Naive thymus-derived CD4-positive, alpha-beta T cell (primary cell): ENCODE measurements at regions not wholly inside any gene's neighbourhood (a gene's known extent, or its start where the extent isn't known, plus 50 kb on each side); places are given as distances from the start of the nearest gene placed in this dataset.

Experiments
- ATAC-seq: fragments of 150-1000 bp; cut with Tn5 transposase; 2 replicates; pipeline ENCODE4 v1.10.0; 2021; ENCODE audit warnings: mild to moderate bottlenecking, moderate library complexity
- CTCF ChIA-PET: fragments of 350-600 bp; sonication (Branson Sonifier 250); formaldehyde crosslinking; loops from one replicate; lab custom pipeline; 2021; ENCODE audit warnings: antibody characterized with exemption; lab: Charles Lee
- POLR2A ChIA-PET: fragments of 350-600 bp; sonication (Branson Sonifier 250); formaldehyde crosslinking; loops from one replicate; lab custom pipeline; 2021; ENCODE audit warnings: antibody characterized with exemption, inconsistent platforms; lab: Charles Lee
- DNase-seq, 9 donors: peaks; one replicate each; pipeline versions ENCODE4 v3.0.0 to v3.0.0-alpha.2; 2020 to 2022; ENCODE audit warnings: mixed read lengths in 1 of 9
- H3K27ac ChIP-seq: one replicate; pipeline ENCODE4 v1.7.0; 2013; ENCODE audit warnings: mild to moderate bottlenecking, low read depth, low read length, moderate library complexity
- H3K27me3 ChIP-seq, 2 donors: one replicate each; pipeline ENCODE4 v1.7.0; 2013; ENCODE audit warnings: low read length in 2 of 2, mild to moderate bottlenecking in 2 of 2, moderate library complexity in 2 of 2; ENCODE audit not compliant: control insufficient read depth in 2 of 2, insufficient read depth in 2 of 2
- H3K36me3 ChIP-seq, 3 experiments: 1 replicate in 2 of 3; 2 replicates in 1 of 3; pipeline ENCODE4 v1.7.0; 2013; ENCODE audit warnings: low read length in 3 of 3, mild to moderate bottlenecking in 3 of 3, moderate library complexity in 1 of 3; ENCODE audit not compliant: insufficient read depth in 3 of 3, control insufficient read depth in 2 of 3
- H3K4me1 ChIP-seq, 2 donors: one replicate each; pipeline ENCODE4 v1.7.0; 2013; ENCODE audit warnings: low read length in 2 of 2, mild to moderate bottlenecking in 2 of 2, moderate library complexity in 1 of 2; ENCODE audit not compliant: control insufficient read depth in 2 of 2, insufficient read depth in 2 of 2
- H3K4me3 ChIP-seq: 2 replicates; pipeline ENCODE4 v1.7.0; 2013; ENCODE audit warnings: mild to moderate bottlenecking, low read length
- H3K9me3 ChIP-seq, 3 experiments: 1 replicate in 2 of 3; 2 replicates in 1 of 3; pipeline ENCODE4 v1.7.0; 2013; ENCODE audit warnings: low read length in 3 of 3; ENCODE audit not compliant: control insufficient read depth in 2 of 3
- H3K27ac Mint-ChIP-seq, 9 donors: one replicate each; pipeline ENCODE4 v1.8.0; 2020 to 2022; ENCODE audit warnings: mixed read lengths in 9 of 9, mild to moderate bottlenecking in 8 of 9, moderate library complexity in 5 of 9, inconsistent platforms in 2 of 9
- H3K27me3 Mint-ChIP-seq, 5 donors: one replicate each; pipeline ENCODE4 v1.8.0; 2021 to 2022; ENCODE audit warnings: mixed read lengths in 5 of 5, mild to moderate bottlenecking in 1 of 5
- H3K36me3 Mint-ChIP-seq, 5 donors: one replicate each; pipeline ENCODE4 v1.8.0; 2020 to 2022; ENCODE audit warnings: mixed read lengths in 5 of 5, mild to moderate bottlenecking in 3 of 5, inconsistent platforms in 1 of 5
- H3K4me1 Mint-ChIP-seq, 7 donors: one replicate each; pipeline ENCODE4 v1.8.0; 2020 to 2022; ENCODE audit warnings: mixed read lengths in 7 of 7, mild to moderate bottlenecking in 3 of 7, inconsistent platforms in 1 of 7
- H3K4me3 Mint-ChIP-seq, 10 donors: one replicate each; pipeline ENCODE4 v1.8.0; 2020 to 2022; ENCODE audit warnings: mild to moderate bottlenecking in 10 of 10, mixed read lengths in 10 of 10, moderate library complexity in 6 of 10, inconsistent platforms in 2 of 10
- H3K9me3 Mint-ChIP-seq, 11 donors: one replicate each; pipeline ENCODE4 v1.8.0; 2020 to 2022; ENCODE audit warnings: mixed read lengths in 11 of 11, mild to moderate bottlenecking in 4 of 11, inconsistent platforms in 1 of 11, moderate library complexity in 1 of 11
- intact Hi-C, 2 donors: fragments of 100-400 bp; cut with micrococcal nuclease; formaldehyde crosslinking; loops; one replicate each; pipeline ENCODE4 v1.15.1; 2023

GRCh38 chr15:99481113-99481950 is 84.5 kb upstream of the MEF2A start:
- no peak for DNase-seq
- intact Hi-C loops, result no loop called here
- Mint-ChIP-seq H3K36me3 (peaks cover 0 to 2% (median 0%) of the 10 kb centered on the region in 5 donors), H3K9me3 (peaks cover 0 to 2% (median 0%) of the 10 kb centered on the region in 11 donors), H3K27ac (peak overlapping the region in 2 of 9 donors; percentile 49 to 54), H3K4me3 (no peak overlapping the region), H3K27me3 (peaks cover 0 to 6% (median 0%) of the 10 kb centered on the region in 5 donors), H3K4me1 (peaks cover 21 to 47% (median 37%) of the 10 kb centered on the region in 7 donors)
- no peaks in the 10 kb centered on the region for H3K27me3 ChIP-seq
- H3K4me3 ChIP-seq, result no peak overlapping the region
- ChIA-PET CTCF (interaction anchor here (1.1 kb wide), 1 partner anchor 26 kb away, joined by 3 read pairs; no protein-coding TSS in a partner anchor), POLR2A (interaction anchor here (0.9 to 2.0 kb wide), 2 partner anchors 15 to 50 kb away, joined by 3 to 4 read pairs; no protein-coding TSS in a partner anchor)
- no peaks in the 10 kb centered on the region for H3K36me3 ChIP-seq
- ATAC-seq, result no peak
- no peaks in the 10 kb centered on the region for H3K9me3 ChIP-seq
- no peak overlapping the region for H3K27ac ChIP-seq
- peaks cover 0 to 37% of the 10 kb centered on the region in 2 donors for H3K4me1 ChIP-seq

GRCh38 chr15:99481951-99482230 is 83.9 kb upstream of the MEF2A start:
- H3K27ac Mint-ChIP-seq, result no peak overlapping the region
- no peaks in the 10 kb centered on the region for H3K9me3 ChIP-seq
- no peak overlapping the region for H3K4me3 Mint-ChIP-seq
- peaks cover 0 to 2% (median 0%) of the 10 kb centered on the region in 11 donors for H3K9me3 Mint-ChIP-seq
- ChIA-PET POLR2A (interaction anchor here (0.9 kb wide), 1 partner anchor 51 kb away, joined by 3 read pairs; no protein-coding TSS in a partner anchor), CTCF (interaction anchor here (1.1 kb wide), 1 partner anchor 25 kb away, joined by 3 read pairs; no protein-coding TSS in a partner anchor)
- H3K4me1 Mint-ChIP-seq, result peaks cover 17 to 45% (median 32%) of the 10 kb centered on the region in 7 donors
- intact Hi-C loops, result no loop called here
- ATAC-seq (no peak), DNase-seq (no peak)
- H3K4me3 ChIP-seq, result no peak overlapping the region
- H3K27me3 Mint-ChIP-seq, result peaks cover 0 to 7% (median 0%) of the 10 kb centered on the region in 5 donors
- H3K36me3 Mint-ChIP-seq, result peaks cover 0 to 2% (median 0%) of the 10 kb centered on the region in 5 donors
- no peak overlapping the region for H3K27ac ChIP-seq
- no peaks in the 10 kb centered on the region for H3K36me3 ChIP-seq
- peaks cover 0 to 32% of the 10 kb centered on the region in 2 donors for H3K4me1 ChIP-seq
- no peaks in the 10 kb centered on the region for H3K27me3 ChIP-seq

GRCh38 chr15:99482993-99483392 is 82.8 kb upstream of the MEF2A start:
- no peaks in the 10 kb centered on the region for H3K27me3 ChIP-seq
- H3K4me1 ChIP-seq, result peaks cover 0 to 21% of the 10 kb centered on the region in 2 donors
- ATAC-seq (no peak), DNase-seq (no peak)
- H3K9me3 Mint-ChIP-seq, result peaks cover 0 to 2% (median 0%) of the 10 kb centered on the region in 11 donors
- H3K36me3 ChIP-seq, result no peaks in the 10 kb centered on the region
- POLR2A ChIA-PET, result interaction anchor here (1.2 kb wide), 1 partner anchor 17 kb away, joined by 4 read pairs; no protein-coding TSS in a partner anchor
- no peak overlapping the region for H3K27ac ChIP-seq
- peaks cover 0 to 2% (median 0%) of the 10 kb centered on the region in 5 donors for H3K36me3 Mint-ChIP-seq
- H3K4me1 Mint-ChIP-seq, result peaks cover 19 to 42% (median 29%) of the 10 kb centered on the region in 7 donors
- H3K4me3 ChIP-seq, result no peak overlapping the region
- CTCF ChIA-PET, result interaction anchor here (1.6 kb wide), 1 partner anchor 13 kb away, joined by 5 read pairs; no protein-coding TSS in a partner anchor
- H3K27ac Mint-ChIP-seq, result no peak overlapping the region
- H3K4me3 Mint-ChIP-seq, result no peak overlapping the region
- peaks cover 0 to 14% (median 5%) of the 10 kb centered on the region in 5 donors for H3K27me3 Mint-ChIP-seq
- no peaks in the 10 kb centered on the region for H3K9me3 ChIP-seq
- intact Hi-C loops, result no loop called here

- Histone ChIP-seq H3K36me3 (no peaks in the 10 kb centered on the region), H3K27ac (no peak overlapping the region), H3K4me3 (no peak overlapping the region), H3K9me3 (no peaks in the 10 kb centered on the region), H3K27me3 (no peaks in the 10 kb centered on the region), H3K4me1 (peaks cover 0 to 16% of the 10 kb centered on the region in 2 donors)
- Mint-ChIP-seq H3K4me3 (peak overlapping the region; percentile 76 to 92 (median 85)), H3K9me3 (peaks cover 0 to 2% (median 0%) of the 10 kb centered on the region in 11 donors), H3K27ac (peak overlapping the region; percentile 31 to 87 (median 76)), H3K36me3 (peaks cover 0 to 2% (median 0%) of the 10 kb centered on the region in 5 donors), H3K27me3 (peaks cover 0 to 24% (median 5%) of the 10 kb centered on the region in 5 donors), H3K4me1 (peaks cover 19 to 35% (median 22%) of the 10 kb centered on the region in 7 donors)
- ChIA-PET POLR2A (interaction anchor here (0.9 to 1.8 kb wide), 8 partner anchors 8 to 80 kb away, joined by 3 to 8 read pairs (median 5); partner anchors contain the start of gene MEF2A), CTCF (interaction anchor here (0.6 to 1.2 kb wide), 4 partner anchors 16 to 97 kb away, joined by 3 to 5 read pairs (median 3); no protein-coding TSS in a partner anchor)
- ATAC-seq, result peak; percentile 47
- intact Hi-C loops, result loop anchor here in 1 of 2 donors (5.0 kb wide), 3 partner anchors 33 to 82 kb away; partner anchors contain the start of gene MEF2A
- peak in 1 of 9 donors; percentile 20 for DNase-seq
Measured at GRCh38 chr15:99485153-99485961, 80.4 kb upstream of the MEF2A start.

- DNase-seq (no peak), ATAC-seq (peak; percentile 37)
- Mint-ChIP-seq H3K9me3 (peaks cover 0 to 2% (median 0%) of the 10 kb centered on the region in 11 donors), H3K4me1 (peaks cover 19 to 33% (median 22%) of the 10 kb centered on the region in 7 donors), H3K27me3 (peaks cover 0 to 24% (median 5%) of the 10 kb centered on the region in 5 donors), H3K27ac (peak overlapping the region; percentile 31 to 87 (median 76)), H3K4me3 (peak overlapping the region; percentile 76 to 92 (median 85)), H3K36me3 (peaks cover 0 to 2% (median 0%) of the 10 kb centered on the region in 5 donors)
- no peaks in the 10 kb centered on the region for H3K9me3 ChIP-seq
- POLR2A ChIA-PET, result interaction anchor here (0.5 to 1.8 kb wide), 6 partner anchors 9 to 77 kb away, joined by 3 to 8 read pairs (median 4); no protein-coding TSS in a partner anchor
- H3K27me3 ChIP-seq, result peaks cover 0 to under 1% of the 10 kb centered on the region in 2 donors
- H3K36me3 ChIP-seq, result no peaks in the 10 kb centered on the region
- intact Hi-C loops, result loop anchor here in 1 of 2 donors (5.0 kb wide), 3 partner anchors 34 to 81 kb away; partner anchors contain the start of gene MEF2A
- peaks cover 0 to 16% of the 10 kb centered on the region in 2 donors for H3K4me1 ChIP-seq
- CTCF ChIA-PET, result interaction anchor here (0.6 to 1.4 kb wide), 3 partner anchors 9 to 49 kb away, joined by 3 read pairs; no protein-coding TSS in a partner anchor
- H3K4me3 ChIP-seq, result no peak overlapping the region
- H3K27ac ChIP-seq, result no peak overlapping the region
Measured at GRCh38 chr15:99485992-99486370, 79.8 kb upstream of the MEF2A start.
